Cardiac muscle cell (in vitro differentiated cells and primary cell): ENCODE measurements at regions not wholly inside any gene's neighbourhood (a gene's known extent, or its start where the extent isn't known, plus 50 kb on each side); places are given as distances from the start of the nearest gene placed in this dataset.

Experiments used
- DNase-seq, 2 donors: peaks; one replicate each; pipeline versions ENCODE4 v3.0.0 to v3.0.0-alpha.2; 2010 to 2017; ENCODE audit warnings: low read depth in 1 of 2, low spot score in 1 of 2
- H3K27ac ChIP-seq: fragments of 200-600 bp; sonication (generic); 2 replicates; pipeline ENCODE4 v1.5.1; 2016
- H3K27me3 ChIP-seq: fragments of 200-600 bp; sonication (generic); 2 replicates; pipeline ENCODE4 v1.6.0; 2016; ENCODE audit warnings: control low read depth
- H3K36me3 ChIP-seq: fragments of 200-600 bp; sonication (generic); 2 replicates; pipeline ENCODE4 v1.5.1; 2016; ENCODE audit warnings: control low read depth
- H3K4me1 ChIP-seq: fragments of 200-600 bp; sonication (generic); 2 replicates; pipeline ENCODE4 v1.8.1; 2017; ENCODE audit warnings: low read depth, mild to moderate bottlenecking, mixed run types
- H3K4me3 ChIP-seq: fragments of 200-600 bp; sonication (generic); 2 replicates; pipeline ENCODE4 v1.5.1; 2016; ENCODE audit warnings: mild to moderate bottlenecking
- H3K9me3 ChIP-seq: fragments of 200-600 bp; sonication (generic); 2 replicates; pipeline ENCODE4 v1.5.1; 2017; ENCODE audit warnings: low read depth, mild to moderate bottlenecking, control low read depth
- CTCF ChIP-seq: IDR thresholded peaks from 2 replicates; pipeline ENCODE4 v1.5.1; 2012; ENCODE audit warnings: low read depth, mild to moderate bottlenecking, low read length

GRCh38 chr14:85054178-85054577 lies 475.8 kb upstream of the FLRT2 start:
- no peak overlapping the region for H3K4me3 ChIP-seq
- H3K4me1 ChIP-seq: no peaks in the 10 kb centered on the region
- TF ChIP-seq CTCF: no peak
- no peaks in the 10 kb centered on the region for H3K9me3 ChIP-seq
- H3K27me3 ChIP-seq: no peaks in the 10 kb centered on the region
- no peaks in the 10 kb centered on the region for H3K36me3 ChIP-seq
- DNase-seq: no peak
- H3K27ac ChIP-seq: no peak overlapping the region

- no peaks in the 10 kb centered on the region for H3K36me3 ChIP-seq
- H3K4me3 ChIP-seq: no peak overlapping the region
- no peak overlapping the region for H3K27ac ChIP-seq
- no peaks in the 10 kb centered on the region for H3K4me1 ChIP-seq
- no peak for TF ChIP-seq CTCF
- H3K9me3 ChIP-seq: no peaks in the 10 kb centered on the region
- no peak for DNase-seq
- no peaks in the 10 kb centered on the region for H3K27me3 ChIP-seq
Observed at GRCh38 chr14:85056267-85056666, 473.7 kb upstream of the FLRT2 start.

- no peaks in the 10 kb centered on the region for H3K9me3 ChIP-seq
- no peak for DNase-seq
- H3K27ac ChIP-seq: no peak overlapping the region
- no peaks in the 10 kb centered on the region for H3K4me1 ChIP-seq
- no peaks in the 10 kb centered on the region for H3K27me3 ChIP-seq
- H3K36me3 ChIP-seq: no peaks in the 10 kb centered on the region
- no peak overlapping the region for H3K4me3 ChIP-seq
- TF ChIP-seq CTCF: no peak
Observed at GRCh38 chr14:85057221-85057620, 472.7 kb upstream of the FLRT2 start.

- DNase-seq: no peak
- H3K9me3 ChIP-seq: no peaks in the 10 kb centered on the region
- no peak for TF ChIP-seq CTCF
- no peaks in the 10 kb centered on the region for H3K4me1 ChIP-seq
- H3K4me3 ChIP-seq: no peak overlapping the region
- H3K27ac ChIP-seq: no peak overlapping the region
- no peaks in the 10 kb centered on the region for H3K36me3 ChIP-seq
- H3K27me3 ChIP-seq: no peaks in the 10 kb centered on the region
Observed at GRCh38 chr14:85058150-85058549, 471.8 kb upstream of the FLRT2 start.

GRCh38 chr14:85060121-85060520 lies 469.8 kb upstream of the FLRT2 start:
- Histone ChIP-seq H3K27ac (no peak overlapping the region), H3K4me3 (no peak overlapping the region), H3K4me1 (no peaks in the 10 kb centered on the region), H3K36me3 (no peaks in the 10 kb centered on the region), H3K27me3 (no peaks in the 10 kb centered on the region), H3K9me3 (no peaks in the 10 kb centered on the region)
- DNase-seq: peak in 1 of 2 donors; percentile 28
- TF ChIP-seq CTCF: no peak

GRCh38 chr14:85061256-85061655 lies 468.7 kb upstream of the FLRT2 start:
- TF ChIP-seq CTCF: no peak
- Histone ChIP-seq H3K27me3 (no peaks in the 10 kb centered on the region), H3K27ac (no peak overlapping the region), H3K4me1 (no peaks in the 10 kb centered on the region), H3K4me3 (no peak overlapping the region), H3K36me3 (no peaks in the 10 kb centered on the region), H3K9me3 (no peaks in the 10 kb centered on the region)
- DNase-seq: no peak
